Heart left ventricle (tissue), 13 donors: ENCODE measurements at regions not wholly inside any gene's neighbourhood (a gene's known extent, or its start where the extent isn't known, plus 50 kb on each side); places are given as distances from the start of the nearest gene placed in this dataset.

ENCODE experiments used
- CTCF ChIP-seq, 12 donors: fragments of 200-600 bp; sonication (generic) in 4 of 12; IDR thresholded peaks; one replicate each; pipeline versions ENCODE4 v1.5.0 to v1.8.0; 2018 to 2022; ENCODE audit warnings: antibody characterized with exemption in 12 of 12, mild to moderate bottlenecking in 5 of 12
- POLR2A ChIP-seq, 2 donors: fragments of 450-650 bp; IDR thresholded peaks; one replicate each; pipeline ENCODE4 v1.6.1; 2017; ENCODE audit warnings: antibody characterized with exemption in 2 of 2, mild to moderate bottlenecking in 2 of 2, moderate library complexity in 2 of 2
- donor health status: ischemic (EF 13 %, LVEDD 7.1; RV severe dilation, severe dysfunction).
- donor health status: DM: no; HTN: yes; CAD: no.
- donor health status: DM: no; HTN: no; CAD: no.
- donor health status: ischemic (EF 25% LVEDD 6.9; RV normal size, moderate dysfunction).
- donor health status: ischemic (EF 25% LVEDD 5.7; RV mildly dilated, moderate dysfunction).
- donor health status: ischemic (EF 35%, LVEDD 5.7; RV mildly dilated, moderate dysfunction).
- donor health status: nonischemic (EF 11% LVEDD 7.7; RV severe dilation, severe dysfunction).
- donor health status: DM: yes; HTN: yes; CAD: no.
- donor health status: PGD.
- donor health status: ischemic (EF 29% LVEDD 5.4; RV normal size, mild dysfunction).
- donor health status: nonischemic (EF 23%, LVEDD 6.1; RV moderate dilation, normal function).

- TF ChIP-seq CTCF (IDR thresholded peaks at IDR 0.05): no peak
- TF ChIP-seq POLR2A (IDR thresholded peaks at IDR 0.05): no peak
Measured at GRCh38 chr13:44165221-44165888, 208.3 kb upstream of the SERP2 start.
